Mucosa of rectum (tissue), 2 donors: ENCODE measurements at regions not wholly inside any gene's neighbourhood (a gene's known extent, or its start where the extent isn't known, plus 50 kb on each side); places are given as distances from the start of the nearest gene placed in this dataset.

ENCODE experiments used
- H3K27ac ChIP-seq, 2 donors: one replicate each; pipeline ENCODE4 v1.7.0; 2013; ENCODE audit warnings: inconsistent platforms in 2 of 2, low read depth in 2 of 2, low read length in 2 of 2
- H3K27me3 ChIP-seq, 2 donors: one replicate each; pipeline ENCODE4 v1.7.0; 2013; ENCODE audit warnings: low read length in 2 of 2; ENCODE audit not compliant: control insufficient read depth in 2 of 2, insufficient read depth in 2 of 2
- H3K36me3 ChIP-seq, 2 donors: one replicate each; pipeline ENCODE4 v1.7.0; 2013; ENCODE audit warnings: low read length in 2 of 2; ENCODE audit not compliant: control insufficient read depth in 2 of 2, insufficient read depth in 2 of 2
- H3K4me1 ChIP-seq, 2 donors: one replicate each; pipeline ENCODE4 v1.7.0; 2013; ENCODE audit warnings: low read length in 2 of 2, mild to moderate bottlenecking in 1 of 2; ENCODE audit not compliant: control insufficient read depth in 2 of 2, insufficient read depth in 2 of 2
- H3K4me3 ChIP-seq, 2 donors: one replicate each; pipeline ENCODE4 v1.7.0; 2013; ENCODE audit warnings: low read length in 2 of 2
- H3K9ac ChIP-seq, 2 donors: one replicate each; pipeline ENCODE4 v1.7.0; 2013; ENCODE audit warnings: low read length in 2 of 2, low read depth in 1 of 2, mild to moderate bottlenecking in 1 of 2
- H3K9me3 ChIP-seq, 2 donors: one replicate each; pipeline ENCODE4 v1.7.0; 2013; ENCODE audit warnings: low read length in 2 of 2; ENCODE audit not compliant: control insufficient read depth in 2 of 2
- donor health status: healthy.
- donor health status: Normal muscosa, but diverticular disease.

DNA sequence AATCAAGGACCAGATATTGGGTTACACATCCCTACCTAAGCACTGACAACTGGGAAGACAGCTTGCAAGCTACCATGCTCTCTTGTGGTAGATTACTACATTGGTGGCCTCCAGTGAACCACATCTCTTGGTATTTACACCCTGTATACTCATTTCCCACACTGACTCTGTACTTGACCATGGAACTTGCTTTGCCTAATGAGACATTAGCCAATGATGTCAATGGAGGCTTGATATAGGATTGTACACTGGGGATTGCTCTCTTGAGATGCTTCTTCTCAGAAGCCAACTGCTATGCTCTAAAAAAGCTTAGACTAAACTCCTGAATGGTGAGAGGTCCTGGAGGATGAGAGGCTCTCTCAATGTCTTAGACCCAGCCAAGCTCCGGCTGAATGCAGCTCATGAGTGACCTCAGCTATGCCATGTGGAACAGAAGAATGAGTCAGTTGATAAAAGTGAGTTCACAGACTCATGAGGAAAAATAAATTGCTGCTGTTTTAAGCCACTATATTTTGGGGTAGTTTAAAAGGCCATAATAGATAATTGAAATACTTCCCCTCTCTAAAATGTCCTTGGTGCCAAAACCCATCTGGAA lies 61.5 kb upstream of the GALNT15 start:
- Histone ChIP-seq H3K4me3 (no peak overlapping the region), H3K27me3 (no peaks in the 10 kb centered on the region), H3K9me3 (no peaks in the 10 kb centered on the region), H3K9ac (no peak overlapping the region), H3K27ac (peak overlapping the region in 1 of 2 donors; percentile 0), H3K4me1 (no peaks in the 10 kb centered on the region), H3K36me3 (no peaks in the 10 kb centered on the region)

DNA sequence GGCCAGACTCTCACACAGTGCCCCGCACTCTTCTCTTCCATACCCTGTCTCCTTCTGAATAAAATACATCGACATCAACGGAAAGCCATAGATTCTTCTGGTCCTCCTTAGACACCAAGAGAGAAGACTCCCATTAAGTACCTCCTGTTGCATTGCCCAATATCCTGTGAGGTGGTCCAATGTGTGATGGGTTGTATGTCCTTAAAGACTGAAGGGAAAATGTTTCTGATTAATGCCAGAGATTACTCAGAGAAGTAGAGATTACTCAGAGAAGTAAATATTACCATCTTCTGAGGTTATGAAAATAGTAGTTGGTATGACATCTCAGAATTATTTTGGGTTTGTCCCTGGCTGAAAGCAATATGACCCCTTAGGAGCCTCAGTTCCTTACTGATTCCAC lies 60.8 kb upstream of the GALNT15 start:
- H3K9me3 ChIP-seq, result no peaks in the 10 kb centered on the region
- H3K36me3 ChIP-seq, result no peaks in the 10 kb centered on the region
- H3K9ac ChIP-seq, result no peak overlapping the region
- H3K4me1 ChIP-seq, result no peaks in the 10 kb centered on the region
- no peak overlapping the region for H3K27ac ChIP-seq
- H3K27me3 ChIP-seq, result no peaks in the 10 kb centered on the region
- no peak overlapping the region for H3K4me3 ChIP-seq

DNA sequence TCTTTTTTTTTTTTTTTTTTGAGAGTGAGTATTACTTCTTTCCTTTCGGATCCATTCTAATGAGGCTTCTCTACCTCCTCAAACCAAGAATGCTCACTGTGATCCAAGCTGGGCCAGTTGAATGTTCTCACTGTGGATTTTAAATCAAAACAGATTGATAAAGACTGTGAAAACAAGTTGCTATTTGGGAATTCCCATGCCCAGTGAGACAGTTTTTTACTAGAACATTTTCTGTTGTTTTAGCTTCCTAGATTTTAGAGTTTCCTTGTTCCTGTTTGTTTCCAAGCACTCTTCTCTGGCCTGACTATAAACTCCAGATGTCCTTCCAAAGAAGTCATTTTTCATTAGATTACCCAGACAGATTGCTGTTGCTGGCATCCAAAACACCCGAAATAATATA lies 60.1 kb upstream of the GALNT15 start:
- no peak overlapping the region for H3K4me3 ChIP-seq
- H3K4me1 ChIP-seq, result no peaks in the 10 kb centered on the region
- H3K9ac ChIP-seq, result no peak overlapping the region
- H3K36me3 ChIP-seq, result no peaks in the 10 kb centered on the region
- no peak overlapping the region for H3K27ac ChIP-seq
- H3K9me3 ChIP-seq, result no peaks in the 10 kb centered on the region
- no peaks in the 10 kb centered on the region for H3K27me3 ChIP-seq

DNA sequence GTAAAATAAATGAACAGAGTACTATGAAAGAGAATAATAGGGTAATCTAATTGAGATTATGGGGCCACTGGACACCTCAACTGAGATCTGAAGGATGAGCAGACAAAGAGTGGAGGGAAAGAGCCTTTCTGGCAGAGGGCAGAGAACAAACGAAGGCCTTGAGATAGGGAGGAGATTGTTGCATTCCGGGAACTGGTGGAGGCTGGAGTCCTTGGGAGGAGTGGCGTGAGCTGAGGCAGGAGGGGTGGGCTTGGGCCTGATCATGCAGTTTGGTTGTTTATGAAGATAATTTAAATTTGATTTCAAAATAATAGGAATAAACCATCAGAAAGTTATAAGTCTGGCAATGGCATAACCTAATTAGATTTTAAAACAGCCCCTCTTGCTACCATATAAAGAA lies 59.5 kb upstream of the GALNT15 start:
- Histone ChIP-seq H3K9ac (no peak overlapping the region), H3K27ac (no peak overlapping the region), H3K9me3 (no peaks in the 10 kb centered on the region), H3K36me3 (no peaks in the 10 kb centered on the region), H3K27me3 (no peaks in the 10 kb centered on the region), H3K4me3 (no peak overlapping the region), H3K4me1 (no peaks in the 10 kb centered on the region)

DNA sequence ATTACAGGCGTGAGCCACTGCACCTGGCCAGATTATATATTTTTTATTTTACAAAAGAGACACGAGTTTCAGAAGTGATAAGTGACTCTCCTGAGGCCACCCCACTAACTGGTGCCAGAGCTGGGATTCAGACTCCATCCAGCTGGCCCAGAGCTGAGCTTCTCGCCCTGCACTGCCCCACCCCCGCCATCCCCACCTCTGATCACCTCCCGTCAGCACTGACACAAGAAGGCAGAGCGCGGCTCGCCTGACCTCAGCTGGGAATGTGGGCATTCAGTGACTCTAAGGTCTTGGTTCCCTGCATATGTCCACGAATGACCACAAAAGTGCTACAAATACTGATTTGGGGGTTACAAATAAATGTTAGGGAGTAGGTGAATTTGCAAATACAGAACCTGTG lies 56.1 kb upstream of the GALNT15 start:
- Histone ChIP-seq H3K36me3 (no peaks in the 10 kb centered on the region), H3K27me3 (no peaks in the 10 kb centered on the region), H3K4me3 (no peak overlapping the region), H3K4me1 (peaks cover 0 to 8% of the 10 kb centered on the region in 2 donors), H3K9me3 (no peaks in the 10 kb centered on the region), H3K9ac (no peak overlapping the region), H3K27ac (no peak overlapping the region)

DNA sequence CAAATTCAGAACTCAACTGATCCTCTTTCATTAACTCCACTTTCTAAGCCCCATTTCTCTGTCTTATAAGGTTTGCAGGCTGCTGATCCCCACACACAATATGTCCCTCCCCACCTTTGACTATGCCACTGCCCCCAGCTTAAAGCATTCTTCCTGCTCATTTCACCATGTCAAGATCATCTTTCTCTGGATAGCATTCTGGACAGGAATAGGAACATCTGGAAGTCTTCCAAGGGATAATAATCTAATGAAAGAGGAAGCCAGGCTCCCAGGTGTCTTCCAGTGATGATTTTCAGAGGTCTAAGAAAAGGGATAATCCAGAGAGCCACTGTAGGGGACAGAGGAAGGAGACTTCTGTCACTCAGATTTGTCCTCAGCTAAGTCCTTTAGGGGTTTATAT lies 54.6 kb upstream of the GALNT15 start:
- H3K36me3 ChIP-seq, result no peaks in the 10 kb centered on the region
- peaks cover 0 to 8% of the 10 kb centered on the region in 2 donors for H3K4me1 ChIP-seq
- no peak overlapping the region for H3K9ac ChIP-seq
- H3K27ac ChIP-seq, result no peak overlapping the region
- H3K9me3 ChIP-seq, result no peaks in the 10 kb centered on the region
- no peaks in the 10 kb centered on the region for H3K27me3 ChIP-seq
- H3K4me3 ChIP-seq, result no peak overlapping the region

DNA sequence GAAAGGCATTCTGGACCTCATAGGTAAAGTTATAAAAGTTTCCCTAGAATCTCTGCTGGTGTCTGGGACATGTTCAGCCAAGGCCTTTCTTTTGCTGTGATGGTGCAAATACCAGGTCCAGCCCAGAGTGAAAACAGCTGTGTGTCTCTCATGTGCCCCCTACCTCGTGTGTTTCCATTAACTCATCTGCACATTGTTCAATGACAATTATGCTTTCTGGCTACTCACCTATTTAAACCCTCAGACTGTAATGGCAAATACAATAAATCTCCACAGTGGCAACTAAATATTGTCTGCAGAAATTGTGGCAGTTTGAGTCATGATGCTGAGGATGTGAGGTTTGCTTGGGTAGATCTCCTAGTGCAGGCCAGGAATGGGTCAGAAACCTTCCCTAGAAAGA lies 53.1 kb upstream of the GALNT15 start:
- Histone ChIP-seq H3K9me3 (no peaks in the 10 kb centered on the region), H3K27me3 (no peaks in the 10 kb centered on the region), H3K9ac (no peak overlapping the region), H3K4me3 (no peak overlapping the region), H3K4me1 (peaks cover 0 to 8% of the 10 kb centered on the region in 2 donors), H3K36me3 (no peaks in the 10 kb centered on the region), H3K27ac (no peak overlapping the region)

DNA sequence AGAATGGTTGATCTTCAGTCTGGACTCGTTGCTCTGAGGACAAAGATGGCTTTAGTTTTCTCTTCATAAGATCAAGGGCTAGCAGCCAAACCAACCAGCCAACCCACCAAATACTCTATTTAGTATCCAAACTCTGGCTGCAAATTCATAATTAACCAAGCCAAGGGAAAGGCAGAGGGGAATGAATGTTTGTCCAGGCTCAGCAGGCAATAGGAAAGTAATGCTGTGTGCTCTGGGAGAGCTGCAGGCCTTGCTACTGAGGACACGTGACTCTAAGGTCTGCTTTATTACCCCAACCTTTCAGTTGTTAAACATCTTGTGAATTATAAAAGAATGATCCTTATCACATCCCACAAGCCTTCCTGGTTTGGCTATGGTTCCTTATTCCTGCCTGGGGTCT lies 52.3 kb upstream of the GALNT15 start:
- H3K9me3 ChIP-seq, result no peaks in the 10 kb centered on the region
- H3K27me3 ChIP-seq, result no peaks in the 10 kb centered on the region
- peaks cover 0 to 8% of the 10 kb centered on the region in 2 donors for H3K4me1 ChIP-seq
- H3K27ac ChIP-seq, result peak overlapping the region in 1 of 2 donors; percentile 9
- no peak overlapping the region for H3K9ac ChIP-seq
- H3K4me3 ChIP-seq, result no peak overlapping the region
- no peaks in the 10 kb centered on the region for H3K36me3 ChIP-seq

DNA sequence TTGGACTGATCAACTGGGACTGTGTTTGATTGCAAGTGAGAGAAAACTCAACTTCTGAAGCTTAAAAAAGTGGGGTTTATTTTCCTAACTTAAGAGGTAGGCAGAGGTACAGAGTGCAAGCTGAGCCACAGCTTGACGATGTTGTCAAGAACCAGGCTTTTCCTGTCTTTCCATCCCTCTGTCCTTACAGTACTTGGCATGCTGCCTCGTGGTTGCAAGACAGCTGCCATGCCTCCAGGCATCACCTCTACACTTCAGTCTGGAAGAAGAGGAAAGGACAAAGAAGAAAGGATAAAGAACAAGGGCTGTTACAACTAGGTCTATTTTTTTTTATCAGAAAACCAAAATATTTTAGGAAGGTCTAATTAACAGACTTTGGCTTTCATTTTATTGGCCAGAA lies 51.8 kb upstream of the GALNT15 start:
- Histone ChIP-seq H3K9ac (no peak overlapping the region), H3K9me3 (no peaks in the 10 kb centered on the region), H3K27ac (no peak overlapping the region), H3K36me3 (no peaks in the 10 kb centered on the region), H3K4me1 (peaks cover 0 to 8% of the 10 kb centered on the region in 2 donors), H3K27me3 (no peaks in the 10 kb centered on the region), H3K4me3 (no peak overlapping the region)

DNA sequence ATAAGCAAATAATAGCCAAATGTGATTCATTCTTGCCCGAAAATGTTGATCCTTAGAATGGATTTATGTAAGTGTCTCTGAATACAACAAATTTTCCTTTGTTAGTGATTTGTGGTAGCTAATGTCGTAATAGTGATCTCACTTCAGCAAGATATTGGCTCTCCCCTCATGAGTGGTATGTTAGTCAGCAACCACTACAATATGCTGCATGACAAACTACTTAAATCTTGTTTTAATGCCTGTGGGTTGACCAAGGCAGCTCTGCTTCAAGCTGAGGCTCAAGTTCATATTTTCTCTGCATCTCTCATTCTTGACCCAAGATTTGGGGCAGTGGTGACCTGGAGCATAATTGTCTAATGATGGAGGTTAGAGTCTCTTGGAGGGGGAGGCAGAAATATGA lies 49.8 kb upstream of the GALNT15 start:
- H3K9me3 ChIP-seq, result no peaks in the 10 kb centered on the region
- no peaks in the 10 kb centered on the region for H3K36me3 ChIP-seq
- no peaks in the 10 kb centered on the region for H3K27me3 ChIP-seq
- no peak overlapping the region for H3K27ac ChIP-seq
- no peak overlapping the region for H3K4me3 ChIP-seq
- no peak overlapping the region for H3K9ac ChIP-seq
- peaks cover 0 to 8% of the 10 kb centered on the region in 2 donors for H3K4me1 ChIP-seq
